SK-N-SH treated with all-trans-retinoic acid at 6 μM for 48 hours (cell line): ENCODE measurements at regions not wholly inside any gene's neighbourhood (a gene's known extent, or its start where the extent isn't known, plus 50 kb on each side); places are given as distances from the start of the nearest gene placed in this dataset.

Experiments used
- BACH2 ChIP-seq: fragments of 250-450 bp; sonication (Bioruptor Pico); IDR thresholded peaks from 2 replicates; pipeline ENCODE4 v1.9.0; 2021; ENCODE audit warnings: mild to moderate bottlenecking, borderline replicate concordance
- ISL1 ChIP-seq: fragments of 250-450 bp; sonication (Bioruptor Pico); IDR thresholded peaks from 2 replicates; pipeline ENCODE4 v2.1.2; 2022; ENCODE audit warnings: mild to moderate bottlenecking, moderate library complexity
- RARB ChIP-seq: fragments of 250-450 bp; sonication (Bioruptor Pico); IDR thresholded peaks from 2 replicates; pipeline ENCODE4 v1.8.0; 2021; ENCODE audit warnings: mild to moderate bottlenecking, moderate library complexity
- SNAI2 ChIP-seq: fragments of 250-450 bp; sonication (Bioruptor Pico); IDR thresholded peaks from 2 replicates; pipeline ENCODE4 v1.5.0; 2020; ENCODE audit warnings: mild to moderate bottlenecking, moderate library complexity
- ZFP3 ChIP-seq: fragments of 250-450 bp; sonication (Bioruptor Pico); IDR thresholded peaks from 2 replicates; pipeline ENCODE4 v1.5.0; 2020; ENCODE audit warnings: mild to moderate bottlenecking, moderate library complexity
- ZNF70 ChIP-seq: fragments of 450-650 bp; formaldehyde crosslinking; IDR thresholded peaks from 2 replicates; pipeline ENCODE4 v1.5.0; 2020; ENCODE audit warnings: mild to moderate bottlenecking, moderate library complexity
- TF ChIP-seq, protein P1 (sequence below): fragments of 250-450 bp; sonication (Bioruptor Pico); IDR thresholded peaks from 2 replicates; pipeline ENCODE4 v1.8.0; 2020; ENCODE audit warnings: mild to moderate bottlenecking, moderate library complexity, borderline replicate concordance
- TF ChIP-seq, protein P2 (sequence below): fragments of 250-450 bp; sonication (Bioruptor Pico); IDR thresholded peaks from 2 replicates; pipeline ENCODE4 v1.5.1; 2020; ENCODE audit warnings: low read depth, mild to moderate bottlenecking, moderate library complexity

DNA sequence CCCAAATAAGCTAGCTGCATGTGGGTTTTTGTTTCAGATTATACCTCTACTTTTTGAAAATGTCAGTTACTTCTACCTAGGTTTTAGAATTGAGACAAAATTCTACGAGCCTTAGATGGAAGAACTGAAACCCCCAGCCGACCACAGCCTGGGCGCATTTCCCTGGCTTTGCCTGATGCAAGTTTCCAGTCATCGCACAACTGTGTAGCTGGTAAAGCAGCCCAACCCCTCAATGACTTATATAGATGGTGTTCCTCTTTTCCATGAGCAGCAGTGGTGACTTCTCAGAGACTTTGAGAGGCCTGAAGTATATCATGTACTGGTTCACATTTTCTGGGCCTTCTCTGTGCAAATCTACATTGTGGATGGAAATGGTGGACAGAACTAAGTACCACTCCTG, 515.4 kb upstream of the RAB6C start:
- TF ChIP-seq, protein P1, sequence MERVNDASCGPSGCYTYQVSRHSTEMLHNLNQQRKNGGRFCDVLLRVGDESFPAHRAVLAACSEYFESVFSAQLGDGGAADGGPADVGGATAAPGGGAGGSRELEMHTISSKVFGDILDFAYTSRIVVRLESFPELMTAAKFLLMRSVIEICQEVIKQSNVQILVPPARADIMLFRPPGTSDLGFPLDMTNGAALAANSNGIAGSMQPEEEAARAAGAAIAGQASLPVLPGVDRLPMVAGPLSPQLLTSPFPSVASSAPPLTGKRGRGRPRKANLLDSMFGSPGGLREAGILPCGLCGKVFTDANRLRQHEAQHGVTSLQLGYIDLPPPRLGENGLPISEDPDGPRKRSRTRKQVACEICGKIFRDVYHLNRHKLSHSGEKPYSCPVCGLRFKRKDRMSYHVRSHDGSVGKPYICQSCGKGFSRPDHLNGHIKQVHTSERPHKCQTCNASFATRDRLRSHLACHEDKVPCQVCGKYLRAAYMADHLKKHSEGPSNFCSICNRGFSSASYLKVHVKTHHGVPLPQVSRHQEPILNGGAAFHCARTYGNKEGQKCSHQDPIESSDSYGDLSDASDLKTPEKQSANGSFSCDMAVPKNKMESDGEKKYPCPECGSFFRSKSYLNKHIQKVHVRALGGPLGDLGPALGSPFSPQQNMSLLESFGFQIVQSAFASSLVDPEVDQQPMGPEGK (CRISPR knock-in tag), result no peak
- TF ChIP-seq SNAI2 (CRISPR knock-in tag) (no peak), ZFP3 (CRISPR knock-in tag) (no peak), RARB (no peak), BACH2 (CRISPR knock-in tag) (no peak), ZNF70 (CRISPR knock-in tag) (no peak), ISL1 (CRISPR knock-in tag) (no peak)
- TF ChIP-seq, protein P2, sequence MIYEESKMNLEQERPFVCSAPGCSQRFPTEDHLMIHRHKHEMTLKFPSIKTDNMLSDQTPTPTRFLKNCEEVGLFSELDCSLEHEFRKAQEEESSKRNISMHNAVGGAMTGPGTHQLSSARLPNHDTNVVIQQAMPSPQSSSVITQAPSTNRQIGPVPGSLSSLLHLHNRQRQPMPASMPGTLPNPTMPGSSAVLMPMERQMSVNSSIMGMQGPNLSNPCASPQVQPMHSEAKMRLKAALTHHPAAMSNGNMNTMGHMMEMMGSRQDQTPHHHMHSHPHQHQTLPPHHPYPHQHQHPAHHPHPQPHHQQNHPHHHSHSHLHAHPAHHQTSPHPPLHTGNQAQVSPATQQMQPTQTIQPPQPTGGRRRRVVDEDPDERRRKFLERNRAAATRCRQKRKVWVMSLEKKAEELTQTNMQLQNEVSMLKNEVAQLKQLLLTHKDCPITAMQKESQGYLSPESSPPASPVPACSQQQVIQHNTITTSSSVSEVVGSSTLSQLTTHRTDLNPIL (CRISPR knock-in tag), result no peak
